Endothelial cell of umbilical vein (primary cell): ENCODE measurements at regions not wholly inside any gene's neighbourhood (a gene's known extent, or its start where the extent isn't known, plus 50 kb on each side); places are given as distances from the start of the nearest gene placed in this dataset.

Experiments
- BruUV-seq: library from RNA; stranded (reverse); fragments of 400-500 nt; replicated peaks from 2 replicates; lab custom pipeline; 2021; lab: Mats Ljungman, UMichigan
- CTCF ChIA-PET: fragments of 300-600, 350-600 bp; sonication (Branson Sonifier 250); formaldehyde crosslinking; loops from one replicate; lab custom pipeline; 2021; ENCODE audit warnings: antibody characterized with exemption, inconsistent platforms; lab: Charles Lee
- POLR2A ChIA-PET: fragments of 300-600, 350-600 bp; sonication (Branson Sonifier 250); formaldehyde crosslinking; loops from one replicate; lab custom pipeline; 2021; ENCODE audit warnings: antibody characterized with exemption, inconsistent platforms; lab: Charles Lee
- DNase-seq: peaks from one replicate; pipeline ENCODE4 v3.0.0-alpha.2; 2011; ENCODE audit warnings: low read depth, low spot score
- FAIRE-seq: peaks from 2 replicates; lab custom pipeline; 2011; peaks lifted over from hg19 to GRCh38; lab: Jason Lieb, UNC
- H2AFZ ChIP-seq: 2 replicates; pipeline ENCODE4 v1.6.0; 2012; ENCODE audit warnings: low read depth, low read length, control low read depth, inconsistent platforms
- H3K27ac ChIP-seq: 2 replicates; pipeline ENCODE4 v1.5.1; 2011; ENCODE audit warnings: low read depth, mild to moderate bottlenecking, control low read depth, low read length, moderate library complexity; ENCODE audit not compliant: insufficient read depth
- H3K27me3 ChIP-seq, 2 experiments: 2 replicates each; pipeline versions ENCODE4 v1.6.0 to v1.6.1; 2011; ENCODE audit warnings: low read length in 2 of 2, mixed read lengths in 1 of 2; ENCODE audit not compliant: control insufficient read depth in 2 of 2, insufficient read depth in 2 of 2
- H3K36me3 ChIP-seq, 2 experiments: 2 replicates in 1 of 2; 3 replicates in 1 of 2; pipeline ENCODE4 v1.5.1; 2011; ENCODE audit warnings: low read length in 2 of 2, mild to moderate bottlenecking in 1 of 2, moderate library complexity in 1 of 2; ENCODE audit not compliant: control insufficient read depth in 2 of 2, insufficient read depth in 2 of 2; ENCODE audit errors: extremely low read depth in 1 of 2
- H3K4me1 ChIP-seq: 3 replicates; pipeline ENCODE4 v1.5.1; 2011; ENCODE audit warnings: mild to moderate bottlenecking, low read length; ENCODE audit not compliant: control insufficient read depth, insufficient read depth; ENCODE audit errors: extremely low read depth
- H3K4me2 ChIP-seq: 2 replicates; pipeline ENCODE4 v1.6.1; 2011; ENCODE audit warnings: low read length, control low read depth, mixed read lengths; ENCODE audit not compliant: insufficient read depth
- H3K4me3 ChIP-seq, 3 experiments: fragments of 200-600 bp in 1 of 3; sonication (generic), shearing (Covaris generic) in 1 of 3; replicated peaks in 1 of 3; 2 replicates each; pipeline ENCODE4 v1.5.1; 2011 to 2016; ENCODE audit warnings: control low read depth in 3 of 3, low read length in 3 of 3, mild to moderate bottlenecking in 2 of 3, inconsistent platforms in 1 of 3, low read depth in 1 of 3, moderate library complexity in 1 of 3; ENCODE audit not compliant: insufficient read depth in 1 of 3
- H3K79me2 ChIP-seq: 2 replicates; pipeline ENCODE4 v1.6.0; 2012; ENCODE audit warnings: low read length, inconsistent platforms; ENCODE audit not compliant: control insufficient read depth, insufficient read depth
- H3K9ac ChIP-seq: replicated peaks from 2 replicates; pipeline ENCODE3; 2011; ENCODE audit warnings: low read length, control low read depth; ENCODE audit not compliant: insufficient read depth; ENCODE audit errors: extremely low read depth
- H3K9me1 ChIP-seq: replicated peaks from 3 replicates; pipeline ENCODE4 v1.6.0; 2011; ENCODE audit warnings: mild to moderate bottlenecking, low read length; ENCODE audit not compliant: control insufficient read depth, insufficient read depth; ENCODE audit errors: extremely low read depth
- H3K9me3 ChIP-seq: replicated peaks from 2 replicates; pipeline ENCODE4 v1.5.1; 2012; ENCODE audit warnings: low read length, inconsistent platforms; ENCODE audit not compliant: control insufficient read depth, insufficient read depth
- H4K20me1 ChIP-seq: replicated peaks from 2 replicates; pipeline ENCODE3; 2011; ENCODE audit warnings: mild to moderate bottlenecking, low read length; ENCODE audit not compliant: control insufficient read depth, insufficient read depth; ENCODE audit errors: extremely low read depth
- FOS ChIP-seq: IDR thresholded peaks from 2 replicates; pipeline ENCODE4 v1.6.1; 2011; ENCODE audit warnings: mild to moderate bottlenecking, low read length, moderate library complexity, borderline replicate concordance; ENCODE audit not compliant: insufficient read depth
- JUN ChIP-seq: IDR thresholded peaks from 2 replicates; pipeline ENCODE4 v1.6.1; 2011; ENCODE audit warnings: borderline replicate concordance, low read depth; ENCODE audit not compliant: insufficient read length, insufficient read depth
- MYC ChIP-seq: IDR thresholded peaks from one replicate; pipeline ENCODE4 v1.6.1; 2011; ENCODE audit warnings: mild to moderate bottlenecking, low read depth, low read length
- POLR2A ChIP-seq: IDR thresholded peaks from 2 replicates; pipeline ENCODE4 v1.6.1; 2012; ENCODE audit warnings: low read depth, mild to moderate bottlenecking, control low read depth, low read length
- dilution Hi-C: fragments of 300-500 bp; cut with MboI; formaldehyde crosslinking; loops from one replicate; pipeline ENCODE4 v1.15.0; 2019; ENCODE audit warnings: low sequenced_read_pairs; ENCODE audit not compliant: extremely low pct_ligation_motif_present
- intact Hi-C: fragments of 100-400 bp; cut with micrococcal nuclease; formaldehyde crosslinking; loops from one replicate; pipeline ENCODE4 v1.10.0; 2022
- TF ChIP-seq, protein P1 (sequence below), 2 donors: IDR thresholded peaks; 1 replicate in 1 of 2; 2 replicates in 1 of 2; pipeline ENCODE4 v1.5.1; 2011; ENCODE audit warnings: low read length in 2 of 2, mild to moderate bottlenecking in 2 of 2, moderate library complexity in 2 of 2, control low read depth in 1 of 2, inconsistent platforms in 1 of 2, low read depth in 1 of 2; ENCODE audit not compliant: insufficient read depth in 1 of 2; ENCODE audit errors: extremely low read depth in 1 of 2

DNA sequence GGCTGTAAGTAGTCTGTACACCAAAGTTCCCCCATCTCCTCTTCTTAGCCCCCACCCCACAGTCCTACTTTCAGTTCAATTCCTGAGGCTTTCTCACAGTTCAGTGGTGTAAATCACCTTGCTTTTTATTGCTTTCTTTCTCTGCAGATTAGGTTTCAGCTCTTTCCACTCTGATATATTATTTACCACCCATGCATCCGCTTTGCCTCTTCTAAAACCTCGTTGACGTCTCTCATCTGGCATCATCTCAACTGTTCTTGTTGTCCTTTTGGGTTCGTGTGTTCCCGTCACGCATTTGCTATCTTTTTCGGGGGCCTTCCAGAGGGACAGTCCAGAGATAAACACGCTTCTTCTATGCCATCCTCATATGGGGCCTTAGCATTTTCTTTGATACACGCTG is 597.9 kb upstream of the DPP6 start:
- H3K4me3 ChIP-seq, result no peak overlapping the region
- intact Hi-C loops, result no loop called here
- H3K4me1 ChIP-seq, result no peaks in the 10 kb centered on the region
- CTCF ChIA-PET, result no interaction called here
- H3K27me3 ChIP-seq, result no peaks in the 10 kb centered on the region
- FAIRE-seq (no peak), DNase-seq (no peak)
- no TSS peak for BruUV-seq
- no peak overlapping the region for H2AFZ ChIP-seq
- H3K9me3 ChIP-seq, result peaks cover 7% of the 10 kb centered on the region
- H3K4me2 ChIP-seq, result no peak overlapping the region
- H3K27ac ChIP-seq, result no peak overlapping the region
- H3K9me1 ChIP-seq, result no peaks in the 10 kb centered on the region
- H4K20me1 ChIP-seq, result no peaks in the 10 kb centered on the region
- TF ChIP-seq, protein P1, sequence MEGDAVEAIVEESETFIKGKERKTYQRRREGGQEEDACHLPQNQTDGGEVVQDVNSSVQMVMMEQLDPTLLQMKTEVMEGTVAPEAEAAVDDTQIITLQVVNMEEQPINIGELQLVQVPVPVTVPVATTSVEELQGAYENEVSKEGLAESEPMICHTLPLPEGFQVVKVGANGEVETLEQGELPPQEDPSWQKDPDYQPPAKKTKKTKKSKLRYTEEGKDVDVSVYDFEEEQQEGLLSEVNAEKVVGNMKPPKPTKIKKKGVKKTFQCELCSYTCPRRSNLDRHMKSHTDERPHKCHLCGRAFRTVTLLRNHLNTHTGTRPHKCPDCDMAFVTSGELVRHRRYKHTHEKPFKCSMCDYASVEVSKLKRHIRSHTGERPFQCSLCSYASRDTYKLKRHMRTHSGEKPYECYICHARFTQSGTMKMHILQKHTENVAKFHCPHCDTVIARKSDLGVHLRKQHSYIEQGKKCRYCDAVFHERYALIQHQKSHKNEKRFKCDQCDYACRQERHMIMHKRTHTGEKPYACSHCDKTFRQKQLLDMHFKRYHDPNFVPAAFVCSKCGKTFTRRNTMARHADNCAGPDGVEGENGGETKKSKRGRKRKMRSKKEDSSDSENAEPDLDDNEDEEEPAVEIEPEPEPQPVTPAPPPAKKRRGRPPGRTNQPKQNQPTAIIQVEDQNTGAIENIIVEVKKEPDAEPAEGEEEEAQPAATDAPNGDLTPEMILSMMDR (IDR thresholded peaks at IDR 0.05; ENCODE audit: extremely low read depth in 1 of 2, insufficient read depth in 1 of 2, low read depth in 1 of 2, low read length in 2 of 2), result no peak
- TF ChIP-seq MYC (no peak), JUN (no peak), FOS (no peak), POLR2A (no peak)
- H3K79me2 ChIP-seq, result no peaks in the 10 kb centered on the region
- dilution Hi-C loops, result no loop called here
- H3K36me3 ChIP-seq, result no peaks in the 10 kb centered on the region
- POLR2A ChIA-PET, result no interaction called here
- H3K9ac ChIP-seq, result no peak overlapping the region

DNA sequence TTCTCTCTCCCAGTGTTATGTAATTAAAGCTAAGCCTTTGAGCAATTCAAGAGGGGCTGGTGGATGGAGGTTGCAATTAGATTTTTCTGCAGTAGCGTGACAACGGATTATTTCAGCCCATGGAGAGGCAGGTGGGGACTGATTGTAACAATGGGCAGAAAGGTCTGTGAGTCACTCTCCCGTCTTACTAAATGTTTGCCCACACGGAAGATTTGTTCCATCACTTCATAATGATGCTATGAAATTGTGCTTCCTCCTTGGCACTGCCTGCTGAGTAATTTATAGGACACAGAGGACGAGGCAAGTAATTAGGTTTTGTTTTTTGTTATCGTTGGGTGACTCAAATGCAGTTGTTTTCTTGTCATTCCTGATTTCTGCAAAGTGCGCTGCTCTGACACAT is 594.5 kb upstream of the DPP6 start:
- intact Hi-C loops (no loop called here), dilution Hi-C loops (no loop called here)
- CTCF ChIA-PET, result no interaction called here
- FAIRE-seq (no peak), DNase-seq (no peak)
- no peak overlapping the region for H3K27ac ChIP-seq
- H2AFZ ChIP-seq, result no peak overlapping the region
- BruUV-seq, result no TSS peak
- H3K9me1 ChIP-seq, result no peaks in the 10 kb centered on the region
- H3K27me3 ChIP-seq, result no peaks in the 10 kb centered on the region
- no peaks in the 10 kb centered on the region for H3K79me2 ChIP-seq
- H3K9me3 ChIP-seq, result peaks cover 7% of the 10 kb centered on the region
- H3K4me3 ChIP-seq, result no peak overlapping the region
- H3K36me3 ChIP-seq, result no peaks in the 10 kb centered on the region
- no peaks in the 10 kb centered on the region for H3K4me1 ChIP-seq
- H3K9ac ChIP-seq, result no peak overlapping the region
- POLR2A ChIA-PET, result no interaction called here
- no peak overlapping the region for H3K4me2 ChIP-seq
- no peaks in the 10 kb centered on the region for H4K20me1 ChIP-seq
- TF ChIP-seq JUN, result no peak
